GM10266 (cell line): ENCODE measurements at regions not wholly inside any gene's neighbourhood (a gene's known extent, or its start where the extent isn't known, plus 50 kb on each side); places are given as distances from the start of the nearest gene placed in this dataset.
"Not testable (repeated sequence)": the region's sequence is repeated elsewhere in the genome, so short reads cannot be mapped to it uniquely, and the experiment has no call there.

ENCODE experiments used
- DNase-seq: peaks from one replicate; pipeline ENCODE4 v3.0.0; 2012; ENCODE audit errors: extremely low spot score
- TF ChIP-seq, protein P1 (sequence below): IDR thresholded peaks from 2 replicates; pipeline ENCODE4 v1.5.1; 2012; ENCODE audit warnings: mild to moderate bottlenecking, low read depth; ENCODE audit not compliant: control insufficient read depth, insufficient read depth; ENCODE audit errors: missing control alignments

DNA sequence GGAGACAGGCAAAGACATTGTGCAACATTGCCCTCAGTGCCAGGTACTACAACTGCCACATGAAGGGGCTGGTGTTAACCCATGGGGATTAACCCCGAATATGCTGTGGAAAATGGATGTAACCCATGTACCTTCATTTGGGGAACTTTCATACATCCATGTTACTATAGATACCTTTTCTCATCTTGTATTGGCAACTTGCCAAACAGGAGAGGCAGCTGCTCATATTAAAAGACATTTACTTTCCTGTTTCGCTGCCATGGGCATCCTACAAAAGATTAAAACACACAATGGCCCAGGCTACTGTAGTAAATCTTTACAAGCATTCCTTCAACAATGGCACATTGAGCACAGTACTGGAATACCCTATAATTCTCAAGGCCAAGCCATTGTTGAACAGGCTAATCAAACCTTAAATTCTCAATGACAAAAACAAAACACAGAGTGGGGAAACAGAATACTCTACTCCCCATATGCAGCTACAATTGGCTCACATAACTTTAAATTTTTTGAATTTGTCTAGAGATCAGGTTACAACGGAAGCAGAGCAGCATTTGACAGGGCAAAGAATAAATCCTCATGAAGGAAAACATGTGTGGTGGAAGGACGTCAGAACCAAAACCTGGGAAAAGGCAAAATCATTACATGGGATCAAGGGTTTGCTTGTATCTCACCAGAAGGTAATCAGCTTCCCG is 1723.5 kb upstream of the LRRTM1 start:
- TF ChIP-seq, protein P1, sequence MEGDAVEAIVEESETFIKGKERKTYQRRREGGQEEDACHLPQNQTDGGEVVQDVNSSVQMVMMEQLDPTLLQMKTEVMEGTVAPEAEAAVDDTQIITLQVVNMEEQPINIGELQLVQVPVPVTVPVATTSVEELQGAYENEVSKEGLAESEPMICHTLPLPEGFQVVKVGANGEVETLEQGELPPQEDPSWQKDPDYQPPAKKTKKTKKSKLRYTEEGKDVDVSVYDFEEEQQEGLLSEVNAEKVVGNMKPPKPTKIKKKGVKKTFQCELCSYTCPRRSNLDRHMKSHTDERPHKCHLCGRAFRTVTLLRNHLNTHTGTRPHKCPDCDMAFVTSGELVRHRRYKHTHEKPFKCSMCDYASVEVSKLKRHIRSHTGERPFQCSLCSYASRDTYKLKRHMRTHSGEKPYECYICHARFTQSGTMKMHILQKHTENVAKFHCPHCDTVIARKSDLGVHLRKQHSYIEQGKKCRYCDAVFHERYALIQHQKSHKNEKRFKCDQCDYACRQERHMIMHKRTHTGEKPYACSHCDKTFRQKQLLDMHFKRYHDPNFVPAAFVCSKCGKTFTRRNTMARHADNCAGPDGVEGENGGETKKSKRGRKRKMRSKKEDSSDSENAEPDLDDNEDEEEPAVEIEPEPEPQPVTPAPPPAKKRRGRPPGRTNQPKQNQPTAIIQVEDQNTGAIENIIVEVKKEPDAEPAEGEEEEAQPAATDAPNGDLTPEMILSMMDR = no peak
- no peak for DNase-seq

DNA sequence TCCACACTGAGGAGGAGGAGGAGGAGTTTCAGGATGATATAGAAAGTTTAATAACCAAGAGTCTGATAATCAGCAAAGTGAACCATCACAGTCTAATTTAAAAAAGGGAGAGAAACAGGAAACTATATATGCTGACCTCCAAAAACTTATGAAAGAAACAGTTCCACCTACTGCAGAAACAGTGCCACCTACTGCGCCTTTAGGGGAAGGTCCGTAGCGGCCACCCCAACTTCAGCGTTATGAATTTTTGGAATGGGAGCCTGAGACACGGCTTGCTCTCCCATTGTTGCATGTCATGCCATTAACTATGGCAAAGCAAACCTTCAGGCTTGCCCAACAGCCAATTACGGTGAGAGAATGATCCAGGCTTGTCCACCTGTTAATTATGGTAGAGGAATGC is 1719.2 kb upstream of the LRRTM1 start:
- TF ChIP-seq, protein P1 = peak; percentile 12
- DNase-seq = no peak

DNA sequence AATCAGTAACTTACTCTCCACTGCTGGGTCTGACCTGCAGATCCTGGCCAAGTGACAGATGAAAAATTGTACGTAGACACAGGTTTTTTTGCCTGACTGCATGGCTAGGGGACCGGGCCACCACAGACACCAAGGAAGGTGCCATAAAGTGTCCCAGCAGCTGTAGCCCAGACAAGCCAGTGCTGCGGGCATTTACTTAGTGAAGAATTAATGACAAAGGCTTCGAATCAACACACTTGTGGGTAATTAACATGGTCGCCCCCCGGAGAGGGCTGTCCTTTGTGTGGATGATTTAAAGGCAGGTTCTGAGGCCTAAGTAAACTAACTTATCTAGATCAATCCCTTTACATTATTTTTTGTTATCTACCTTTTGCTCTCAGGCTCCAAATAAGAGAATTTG is 1709.1 kb upstream of the LRRTM1 start:
- DNase-seq = no peak

DNA sequence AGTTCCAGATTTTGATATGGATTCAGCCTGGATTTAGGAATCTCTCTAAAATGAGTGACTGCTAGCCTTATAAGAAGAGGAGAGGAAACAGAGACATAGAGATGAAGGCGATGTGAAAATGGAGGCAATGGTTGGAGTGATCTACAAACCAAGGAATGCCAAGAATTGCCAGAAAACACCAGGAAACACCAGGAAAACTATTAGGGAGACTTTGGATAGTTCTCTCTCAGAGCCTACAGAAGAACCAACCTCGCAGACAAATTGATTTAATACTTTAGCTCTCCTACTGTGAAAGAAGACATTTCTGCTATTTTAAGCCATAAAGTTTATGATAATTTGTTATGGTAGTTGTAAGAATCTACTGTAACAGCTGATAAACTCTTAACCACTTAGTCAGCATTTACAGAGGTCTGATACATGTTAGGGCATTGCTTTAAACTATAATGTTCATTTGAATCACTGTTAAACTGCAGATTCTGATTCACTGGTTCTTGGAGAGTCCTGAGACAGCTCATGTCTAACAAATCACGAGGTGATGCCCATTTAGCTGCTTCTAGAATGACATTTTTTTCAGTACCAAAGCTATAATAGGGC is 1702.6 kb upstream of the LRRTM1 start:
- no peak for DNase-seq
- TF ChIP-seq, protein P1 = no peak

More for the DNA sequence above, 1709.1 kb upstream of the LRRTM1 start:
- TF ChIP-seq, protein P1 = no peak

DNA sequence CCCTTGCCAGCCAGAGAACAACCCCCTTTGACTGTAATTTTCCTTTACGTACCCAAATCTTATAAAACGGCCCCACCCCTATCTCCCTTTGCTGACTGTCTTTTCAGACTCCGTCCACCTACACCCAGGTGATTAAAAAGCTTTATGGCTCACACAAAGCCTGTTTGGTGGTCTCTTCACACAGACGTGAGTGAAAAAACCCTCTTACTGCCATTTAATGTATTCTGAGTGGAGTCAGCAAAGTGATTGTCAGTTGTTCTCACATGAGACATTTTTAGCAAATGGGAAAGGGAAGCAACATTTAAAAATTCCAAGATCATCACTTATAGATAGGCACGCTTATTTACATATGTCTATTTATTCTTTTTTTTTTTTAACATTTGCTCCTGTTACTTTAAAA is 1701.3 kb upstream of the LRRTM1 start:
- DNase-seq = not testable (repeated sequence)

DNA sequence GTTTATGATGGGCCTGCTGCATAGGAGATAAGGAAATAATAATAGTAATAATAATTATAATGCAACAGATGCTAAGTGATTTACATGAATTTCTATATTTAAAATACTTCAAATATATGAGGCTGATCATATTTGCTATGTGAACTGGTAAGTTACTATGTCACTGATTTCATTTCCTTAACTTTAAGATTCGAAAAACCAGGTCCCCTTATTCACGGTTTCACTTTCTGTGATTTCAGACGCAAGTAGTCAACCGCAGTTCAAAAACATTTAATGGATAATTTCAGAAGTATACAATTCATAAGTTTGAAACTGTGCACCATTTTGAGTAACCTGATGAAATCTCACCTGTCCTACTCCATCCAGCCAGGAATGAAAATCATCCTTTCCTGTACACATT is 1697.1 kb upstream of the LRRTM1 start:
- TF ChIP-seq, protein P1 = no peak
- no peak for DNase-seq

DNA sequence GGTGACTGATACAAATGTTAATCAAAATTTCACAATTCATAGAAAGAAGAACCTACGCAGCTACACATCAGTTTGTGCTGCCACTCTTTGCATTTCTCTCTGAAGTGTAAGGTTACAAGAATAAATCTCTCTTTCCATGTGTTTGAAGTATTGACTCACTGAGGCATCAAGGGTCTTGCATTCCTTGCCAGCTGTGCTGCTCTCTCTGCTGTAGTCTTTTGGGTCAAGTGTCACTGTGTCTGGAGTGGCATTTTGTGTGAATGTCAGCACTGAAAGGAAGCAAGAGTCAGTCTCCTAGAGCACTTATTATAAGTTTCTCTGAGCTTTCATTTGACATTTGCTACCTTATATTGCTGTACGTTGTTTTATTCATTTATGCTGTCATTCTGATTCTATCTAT is 1696.1 kb upstream of the LRRTM1 start:
- TF ChIP-seq, protein P1 = no peak
- no peak for DNase-seq
